CD1c-positive myeloid dendritic cell (primary cell): ENCODE measurements at regions not wholly inside any gene's neighbourhood (a gene's known extent, or its start where the extent isn't known, plus 50 kb on each side); places are given as distances from the start of the nearest gene placed in this dataset.

Experiments
- DNase-seq: peaks from one replicate; pipeline ENCODE4 v3.0.0-alpha.2; 2016; ENCODE audit errors: extremely low spot score

DNA sequence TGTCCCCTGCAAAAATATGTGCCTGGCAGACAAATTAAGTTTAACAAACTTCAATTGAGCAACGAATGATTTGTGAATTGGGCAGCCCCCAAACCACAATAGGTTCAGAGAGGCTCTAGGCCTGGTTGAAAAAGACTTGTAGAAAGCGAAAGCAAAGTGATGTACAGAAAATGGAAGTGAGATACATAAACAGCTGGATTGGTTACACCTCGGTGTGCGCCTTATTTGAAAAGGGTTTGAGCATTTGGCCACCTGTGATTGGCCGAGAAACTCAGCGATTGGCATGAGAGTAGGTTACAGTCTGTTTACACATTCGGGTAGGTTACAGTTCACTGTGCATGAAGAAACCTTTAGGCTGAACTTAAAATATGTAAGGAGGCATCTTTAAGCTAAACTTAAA, 136.9 kb downstream of the CD83 start:
- no peak for DNase-seq

DNA sequence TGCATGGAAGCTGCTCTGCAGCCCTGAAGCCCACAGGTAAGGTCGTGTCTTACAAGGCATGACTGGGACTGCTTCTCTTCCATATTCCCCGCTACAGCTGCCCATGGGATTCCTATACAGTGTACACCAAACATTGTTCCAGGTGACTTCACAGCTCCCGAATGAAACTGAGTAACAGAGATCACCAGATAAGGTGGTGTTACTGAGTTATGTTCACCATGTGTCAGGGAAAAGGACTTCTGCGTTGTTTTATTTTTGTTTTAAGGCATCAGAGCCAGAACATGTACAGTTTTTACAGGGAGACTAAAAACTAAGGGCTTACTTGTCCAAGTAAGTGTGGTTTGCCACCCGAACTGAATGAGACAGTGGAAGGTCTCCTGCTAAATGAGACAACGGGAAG, 138.3 kb downstream of the CD83 start:
- no peak for DNase-seq

DNA sequence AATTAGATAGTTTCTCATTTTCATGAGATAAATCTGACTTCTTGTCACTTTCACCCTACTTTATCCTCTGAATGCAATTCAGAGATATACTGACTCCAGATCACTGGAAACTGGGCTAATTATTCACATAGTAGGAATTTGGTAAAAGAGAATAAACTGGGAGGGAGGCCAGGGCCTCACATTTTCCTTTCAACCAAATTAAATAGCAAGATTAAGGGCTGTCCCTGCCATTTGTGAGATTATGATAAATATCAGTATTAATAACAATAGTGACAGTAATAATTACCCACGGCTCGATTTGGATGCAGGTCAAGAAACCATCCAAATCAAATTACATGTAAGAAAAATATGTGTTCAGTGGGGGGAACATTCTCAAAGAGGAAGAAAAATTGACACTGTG, 140.5 kb downstream of the CD83 start:
- no peak for DNase-seq

DNA sequence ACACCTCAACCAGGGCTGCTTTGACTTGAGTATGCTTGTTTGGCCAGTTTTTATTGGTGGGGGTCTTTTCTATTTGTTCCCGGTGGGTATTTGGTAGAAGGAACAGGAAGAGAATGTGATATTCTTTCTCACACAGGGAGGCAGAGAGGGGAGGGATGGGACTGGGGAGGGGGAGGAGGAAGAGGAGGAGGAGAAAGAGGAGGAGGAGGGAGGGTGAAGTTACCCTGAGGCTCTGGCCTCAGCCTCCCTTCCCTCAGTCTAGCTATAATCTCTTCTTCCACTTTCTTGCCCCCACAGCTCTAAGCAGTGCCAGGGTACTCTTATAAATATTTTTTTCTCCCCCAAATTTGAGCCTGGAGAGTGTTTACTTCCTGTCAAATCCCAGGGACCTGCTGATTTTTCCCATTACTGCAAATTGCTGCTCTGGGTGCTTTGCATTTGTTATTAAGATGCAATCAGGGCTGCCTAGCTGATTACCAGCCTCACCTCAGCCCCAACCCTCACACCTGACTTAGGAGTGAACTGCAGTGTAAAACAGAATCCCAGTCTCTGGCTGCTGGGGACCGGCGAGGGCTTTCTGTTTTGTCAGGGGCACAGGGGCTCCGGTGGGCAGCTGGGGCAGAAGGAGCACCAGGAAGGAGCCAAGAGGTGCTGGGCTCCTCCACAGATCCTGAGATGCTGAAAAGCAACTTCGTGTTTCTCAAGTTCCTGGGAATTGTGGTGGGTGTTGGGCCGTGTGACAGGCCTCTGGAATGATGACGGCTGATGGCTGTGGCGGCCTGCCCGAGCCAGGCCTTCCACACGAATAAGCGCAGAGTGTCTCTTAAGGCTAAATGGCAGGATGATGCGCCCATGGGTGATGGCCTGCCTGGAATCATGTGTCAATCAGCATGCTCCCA, 141.4 kb downstream of the CD83 start:
- no peak for DNase-seq

DNA sequence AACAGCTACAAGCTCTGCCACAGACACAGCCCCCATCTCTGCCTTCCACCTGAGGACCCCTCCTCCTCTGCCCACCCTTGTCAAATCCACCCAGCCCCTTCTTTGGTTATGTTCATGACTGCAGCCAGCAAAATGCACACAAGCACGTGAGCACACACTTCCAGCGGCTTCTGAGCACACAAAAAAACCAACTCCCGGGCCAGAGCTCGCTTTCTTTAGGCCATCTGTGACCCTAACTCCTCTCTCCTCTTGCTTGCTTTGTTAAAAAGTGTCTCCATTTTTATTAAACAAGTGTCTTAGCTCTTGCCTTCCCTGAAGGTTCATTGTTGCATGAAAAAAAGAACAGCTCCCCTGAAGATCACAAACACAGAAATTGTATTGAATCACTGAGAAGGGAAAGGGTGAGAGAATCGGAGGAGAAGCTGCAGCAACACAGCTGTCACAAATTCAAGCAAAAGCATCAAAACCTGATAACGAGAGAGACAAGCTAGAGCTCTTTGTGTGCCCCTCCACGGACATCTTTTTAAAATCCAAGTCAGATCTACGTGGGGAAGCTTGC, 142.1 kb downstream of the CD83 start:
- DNase-seq, result no peak

DNA sequence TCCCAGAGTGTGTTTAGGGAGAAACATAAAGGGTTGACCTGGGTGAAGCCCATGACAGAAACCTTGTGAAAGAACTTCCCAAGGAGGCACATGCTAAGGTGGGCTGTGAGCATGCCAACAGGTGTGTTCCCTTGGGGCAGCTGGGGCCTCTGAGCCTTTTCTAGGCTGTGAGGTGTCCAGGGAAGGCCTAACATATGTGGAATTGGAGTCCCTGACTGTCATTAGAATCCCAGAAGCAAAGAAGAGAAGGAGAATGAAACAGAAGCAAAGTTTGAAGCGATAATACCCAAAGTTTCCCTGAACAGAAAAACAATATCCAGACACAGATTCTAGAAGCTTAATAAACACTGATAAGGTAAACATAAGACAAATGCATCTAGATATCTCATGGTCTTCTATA, 143.3 kb downstream of the CD83 start:
- DNase-seq, result no peak

DNA sequence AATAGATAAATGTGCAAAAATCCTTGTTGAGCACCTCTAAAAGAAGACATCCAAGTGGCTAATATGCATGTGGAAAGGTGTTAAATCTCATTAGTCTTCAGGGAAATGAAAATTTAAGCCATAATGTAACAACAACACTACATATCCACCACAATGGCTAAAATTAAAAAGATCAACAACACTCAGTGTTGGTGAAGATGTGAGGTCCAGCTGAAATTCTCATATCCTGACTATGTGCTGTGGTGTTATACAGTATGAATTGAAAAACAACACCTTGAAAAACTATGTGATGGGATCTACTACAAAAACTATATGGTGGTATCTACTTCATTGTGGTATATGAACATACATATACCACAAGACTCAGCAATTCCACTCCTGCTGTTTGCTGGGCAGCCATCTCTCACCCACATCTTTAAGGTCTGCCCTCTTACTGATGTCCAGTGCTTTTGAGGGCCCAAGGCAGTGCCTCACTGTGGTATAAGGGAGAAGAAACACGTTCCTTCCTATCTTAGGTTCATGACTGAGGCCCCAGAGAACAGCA, 146.4 kb downstream of the CD83 start:
- no peak for DNase-seq

DNA sequence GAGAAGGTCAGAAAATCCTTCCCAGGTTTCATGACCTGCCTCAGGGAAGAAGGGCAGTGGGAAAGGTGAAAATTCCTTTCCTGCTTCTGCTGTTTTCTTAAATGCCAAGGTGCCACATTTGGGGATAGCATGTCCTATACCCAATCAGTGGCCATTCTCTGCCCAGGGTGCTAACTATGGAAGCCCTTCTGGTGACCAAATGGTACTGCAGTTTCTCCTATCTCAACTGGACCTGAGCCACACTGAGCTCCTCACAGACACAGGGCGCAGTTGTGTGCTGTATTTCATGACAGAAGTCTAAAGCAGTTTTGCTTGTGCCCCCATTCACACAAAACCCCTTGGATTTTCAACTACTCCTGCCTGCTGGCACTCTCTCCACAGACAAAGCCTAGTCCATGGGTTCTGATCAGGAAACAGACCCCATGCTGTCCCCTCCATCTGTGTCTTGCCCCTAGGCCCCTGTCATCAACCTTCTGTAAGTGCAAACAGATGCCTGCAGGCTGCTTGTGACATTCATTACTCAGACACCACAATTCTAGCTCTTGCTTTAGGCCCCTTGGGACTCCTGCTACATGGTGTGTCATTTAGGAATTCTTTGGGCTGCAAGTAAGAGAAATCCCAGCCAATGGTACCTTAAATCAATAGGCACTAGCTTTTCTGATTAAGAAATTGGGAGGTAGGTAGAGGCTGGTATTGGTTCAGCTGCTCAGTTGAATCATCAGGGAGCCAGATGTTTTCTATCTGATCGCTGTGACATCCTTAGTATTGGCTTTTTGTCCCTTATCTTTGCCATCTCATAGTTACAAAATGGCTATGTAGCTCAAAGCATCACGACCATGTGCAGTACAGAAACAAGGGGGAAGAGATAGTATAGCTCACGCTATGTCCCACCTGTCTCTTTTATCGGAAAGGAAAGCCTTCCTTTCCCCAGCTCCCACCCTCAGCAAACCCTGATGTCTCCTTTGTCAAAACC, 147.8 kb downstream of the CD83 start:
- DNase-seq, result no peak

DNA sequence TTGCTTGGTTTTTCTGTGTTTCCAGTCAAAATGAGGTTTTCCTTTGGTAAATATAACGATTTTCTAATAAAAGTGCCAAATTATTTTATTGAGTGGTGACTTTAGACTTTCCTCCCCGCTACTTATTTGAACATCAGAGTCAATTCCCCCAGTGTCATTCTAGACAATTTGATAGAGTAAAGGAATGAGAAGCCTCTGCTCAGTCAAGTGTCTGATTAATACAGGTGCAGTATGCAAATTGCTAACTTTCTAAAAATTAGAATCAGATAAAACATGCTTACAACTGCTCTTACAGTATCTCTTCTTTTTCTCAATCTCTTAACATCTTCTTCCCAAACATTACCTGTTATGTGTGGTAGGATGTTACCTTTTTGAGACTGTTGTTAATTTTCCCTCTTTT, 148.7 kb downstream of the CD83 start:
- DNase-seq, result no peak

DNA sequence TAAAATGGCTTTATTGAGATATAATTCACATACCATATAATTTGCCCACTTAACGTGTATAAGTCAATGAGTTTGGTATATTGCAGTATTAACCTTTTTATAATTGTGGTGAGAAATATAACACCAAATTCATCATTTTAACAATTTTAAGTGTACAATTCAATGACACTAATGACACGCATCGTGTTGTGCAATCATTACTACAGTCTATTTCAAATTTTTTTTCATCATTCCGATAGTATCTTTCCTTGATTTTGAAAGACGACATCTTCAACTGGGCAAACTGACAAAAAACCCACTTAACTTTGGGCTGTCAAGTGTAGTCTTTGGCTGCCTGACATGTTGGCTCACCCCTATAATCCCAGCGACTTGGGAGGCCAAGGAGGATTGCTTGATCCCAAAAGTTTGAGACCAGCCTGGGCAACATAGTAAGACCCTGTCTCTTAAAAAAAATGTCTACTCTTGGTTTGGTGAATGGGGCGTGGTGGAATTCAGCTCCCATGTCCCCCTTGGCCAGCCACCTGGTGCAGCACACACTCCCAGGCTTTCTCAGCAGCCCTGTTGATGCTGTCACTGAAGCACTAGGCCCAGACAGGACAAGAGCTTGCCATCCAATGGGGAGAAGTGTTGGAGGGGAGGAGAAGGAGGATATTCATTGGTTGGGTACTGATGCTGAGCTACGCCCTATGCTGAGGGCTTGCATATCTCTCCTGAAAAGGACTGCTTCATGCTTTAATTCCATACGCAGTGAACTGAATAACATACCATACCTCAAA, 150.5 kb downstream of the CD83 start:
- DNase-seq, result no peak

DNA sequence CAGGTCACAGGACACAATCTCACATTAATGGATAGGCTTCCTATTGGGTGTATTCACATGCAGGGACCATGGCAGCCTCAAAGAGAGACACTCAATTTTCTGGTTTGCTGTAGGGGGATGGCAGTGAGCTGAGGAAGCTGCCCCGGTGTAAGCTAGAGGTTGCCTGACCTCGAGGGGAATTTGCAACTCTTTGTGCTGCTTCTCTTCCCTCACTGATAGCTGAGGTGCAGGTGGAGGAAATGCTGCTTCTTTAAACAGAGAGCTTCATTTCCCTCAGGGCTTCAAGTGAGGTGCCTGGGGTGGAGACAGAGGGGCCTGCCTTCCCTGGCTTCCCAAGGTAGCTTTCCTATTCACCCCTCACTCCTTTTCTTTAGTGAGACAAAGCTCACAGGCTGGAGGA, 151.9 kb downstream of the CD83 start:
- DNase-seq, result no peak

DNA sequence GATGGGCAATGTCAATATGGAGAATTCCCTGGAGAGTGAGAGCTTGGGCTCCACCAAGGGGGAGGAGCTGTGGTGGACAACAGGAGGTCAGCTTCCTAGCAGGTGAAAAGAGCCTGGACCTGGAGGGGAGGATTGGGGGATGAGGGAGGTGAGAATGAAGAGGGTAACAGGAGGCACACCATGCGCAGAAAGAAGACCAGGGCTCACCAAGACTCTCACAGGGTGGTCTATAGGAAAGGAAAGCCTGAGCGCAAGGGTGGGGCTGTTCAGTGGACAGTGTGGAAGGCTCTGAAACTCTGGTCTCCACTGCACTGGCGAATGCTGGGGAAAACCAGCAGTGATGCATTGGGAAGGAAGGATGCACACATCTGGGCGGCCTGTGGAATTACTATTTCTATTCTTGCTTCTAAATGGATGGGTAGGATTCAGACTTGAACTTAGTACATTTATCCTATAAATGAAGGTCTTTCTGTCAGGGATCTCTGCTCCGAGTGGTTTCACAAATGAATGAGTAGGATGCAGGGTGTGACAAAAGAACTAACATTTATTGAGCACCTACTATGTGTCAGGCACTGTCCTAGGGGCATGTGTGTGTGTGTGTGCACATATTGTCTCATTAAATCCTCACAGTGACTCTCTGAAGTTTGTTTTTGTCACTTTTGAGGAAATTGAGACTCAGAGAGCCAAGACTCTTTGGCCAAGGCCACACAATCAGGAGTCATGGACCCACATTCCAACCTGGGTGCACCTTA, 152.7 kb downstream of the CD83 start:
- DNase-seq, result no peak

DNA sequence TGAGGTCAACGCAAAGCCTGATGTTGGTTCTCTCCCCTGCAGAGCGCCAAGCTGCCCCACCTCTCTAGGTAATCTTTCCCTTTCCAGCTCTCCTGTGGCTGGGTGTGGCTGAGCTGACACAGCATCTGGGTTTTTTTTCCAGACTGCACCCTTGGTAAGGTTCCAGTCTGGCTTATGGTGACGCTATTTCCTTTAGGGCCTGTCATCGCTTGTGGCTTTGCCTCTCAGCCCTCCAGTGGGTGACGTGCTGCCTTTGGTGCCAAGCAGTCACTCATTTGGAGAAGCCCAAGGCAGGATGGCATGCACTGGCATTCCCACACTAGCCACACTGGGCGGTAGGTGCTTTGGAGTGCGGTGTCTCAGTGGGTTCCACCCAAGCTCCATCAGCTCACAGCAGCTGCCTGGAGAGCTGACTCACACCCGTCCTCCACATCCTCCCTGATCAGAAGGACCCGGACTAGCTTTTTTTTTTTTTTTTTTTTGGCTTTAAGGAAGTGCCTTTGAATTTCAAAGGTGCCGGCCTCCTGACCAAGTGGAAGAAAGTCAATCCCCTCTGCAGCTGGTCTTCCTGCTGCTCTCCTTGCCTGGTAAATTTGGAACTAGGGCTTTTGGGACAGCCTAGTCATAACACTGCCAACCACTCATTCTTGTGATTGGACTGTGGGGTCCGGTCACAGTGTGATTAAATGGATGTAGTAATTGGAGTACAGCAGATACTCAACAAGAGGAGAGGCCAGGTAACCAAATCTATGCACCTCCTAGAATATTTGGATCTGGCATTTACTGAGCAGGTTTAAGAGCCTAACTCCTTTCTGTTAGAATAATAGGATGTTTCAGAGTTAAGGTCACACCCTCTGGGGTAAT, 153.6 kb downstream of the CD83 start:
- DNase-seq, result peak; percentile 74

DNA sequence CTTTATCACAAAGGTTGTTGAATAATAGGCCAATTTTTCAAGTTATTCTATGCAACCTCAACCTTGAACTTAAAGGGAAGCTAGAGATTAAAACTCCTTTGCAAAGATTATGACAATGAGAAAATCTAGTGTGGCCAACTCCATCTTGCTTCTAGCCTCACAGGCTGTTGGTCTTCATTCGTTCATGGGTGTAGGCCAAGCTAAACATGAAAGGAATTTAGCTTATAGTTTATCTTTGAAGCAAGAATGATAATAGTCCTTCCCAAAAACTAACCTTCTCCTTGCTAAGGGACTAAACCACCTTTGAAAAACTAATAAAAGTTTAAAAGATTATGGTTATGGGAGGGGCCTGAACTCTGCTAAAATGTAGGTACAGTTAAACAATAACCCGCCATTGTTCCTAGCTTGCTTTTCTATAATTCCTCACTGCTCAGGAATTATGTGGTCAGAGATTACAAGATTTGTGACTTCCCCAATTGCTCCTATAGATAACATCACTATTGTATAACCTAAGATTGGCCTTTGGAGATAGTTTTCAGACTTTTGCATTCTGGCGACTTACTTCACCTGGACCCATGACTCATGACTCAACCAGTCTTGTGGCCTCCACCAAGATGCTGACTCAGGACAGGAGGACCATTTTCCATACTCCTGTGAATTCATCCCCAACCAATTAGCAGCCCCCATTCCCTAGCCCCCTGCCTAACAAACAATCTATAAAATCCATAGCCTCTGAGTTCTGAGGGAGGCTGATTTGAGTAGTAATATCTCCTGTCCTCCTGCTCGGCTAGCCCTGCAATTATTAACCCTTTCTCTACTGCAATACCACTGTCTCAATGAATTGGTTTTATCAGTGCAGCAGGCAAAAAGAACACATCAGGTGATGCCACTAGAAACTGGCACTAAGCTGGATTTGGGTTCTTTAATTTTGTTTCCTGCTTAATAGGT, 154.5 kb downstream of the CD83 start:
- DNase-seq, result peak; percentile 42

DNA sequence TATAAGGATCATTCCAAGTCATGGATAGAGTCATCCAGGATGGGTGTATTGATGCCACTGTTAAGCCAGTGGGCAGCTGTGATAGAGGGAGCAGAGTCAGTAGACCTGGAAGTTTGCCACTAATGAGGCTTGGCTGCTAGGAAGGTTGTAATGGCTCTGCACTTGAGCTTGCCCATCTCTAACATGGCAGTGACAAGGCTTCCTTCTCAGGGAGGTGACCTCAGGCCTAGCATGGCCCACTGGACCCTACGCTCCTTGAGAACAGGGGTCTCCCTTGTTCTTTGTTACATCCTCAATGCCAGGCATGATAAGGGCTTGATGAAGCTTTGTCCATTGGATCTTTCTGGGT, 155.1 kb downstream of the CD83 start:
- DNase-seq, result no peak

DNA sequence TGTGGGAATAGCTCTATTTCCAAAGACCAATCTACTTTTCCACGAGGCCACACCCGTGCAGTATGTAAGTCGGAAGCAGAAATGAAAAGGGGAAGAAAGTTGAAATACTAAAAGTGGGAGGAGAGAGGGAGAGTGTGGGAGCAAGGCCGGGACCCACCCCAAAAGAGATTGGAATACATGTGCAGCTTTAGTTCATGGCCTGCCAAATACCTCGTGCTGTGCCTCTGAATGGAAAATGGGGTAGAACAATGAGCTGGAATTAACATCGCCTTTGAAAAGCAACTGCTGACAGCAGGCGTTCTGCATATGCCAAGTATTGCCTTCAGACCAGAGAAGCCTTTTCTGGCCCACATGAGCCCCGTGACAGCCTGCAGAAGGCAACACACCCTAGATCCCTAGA, 155.6 kb downstream of the CD83 start:
- peak; percentile 45 for DNase-seq

DNA sequence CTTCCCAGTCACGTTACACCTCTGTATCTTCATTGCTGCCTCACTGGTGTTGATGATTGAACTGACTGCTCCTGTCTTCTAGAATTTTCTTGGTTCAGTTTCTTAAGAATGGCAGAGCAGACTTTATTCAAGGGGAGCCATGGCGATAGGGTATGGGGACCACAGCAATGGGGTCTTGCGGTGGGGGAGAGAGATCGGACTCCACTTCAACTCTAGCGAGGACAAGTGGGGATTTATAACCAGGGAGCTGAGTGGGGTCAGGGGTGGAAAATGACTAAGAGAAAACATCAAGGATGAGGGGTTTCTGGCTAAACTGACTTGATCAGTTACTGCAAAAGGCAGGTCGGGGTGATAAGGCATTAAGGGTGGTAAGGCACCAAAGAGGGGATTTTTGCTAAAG, 156.4 kb downstream of the CD83 start:
- DNase-seq, result no peak
